T-helper 1 cell treated with Interleukin-12 subunit alpha and Interleukin-12 subunit beta and Interleukin-4 antibody, amounts not matched to agents 30 μg/mL and 1 μg/mL, for 36 hours (primary cell): ENCODE measurements at regions not wholly inside any gene's neighbourhood (a gene's known extent, or its start where the extent isn't known, plus 50 kb on each side); places are given as distances from the start of the nearest gene placed in this dataset.
"Not testable (repeated sequence)": the region's sequence is repeated elsewhere in the genome, so short reads cannot be mapped to it uniquely, and the experiment has no call there.

ENCODE experiments used
- H3K27ac Mint-ChIP-seq: one replicate; pipeline ENCODE4 v1.8.0; 2021; ENCODE audit warnings: mild to moderate bottlenecking, mixed read lengths
- H3K27me3 Mint-ChIP-seq: one replicate; pipeline ENCODE4 v1.8.0; 2021; ENCODE audit warnings: low read depth, mixed read lengths
- H3K36me3 Mint-ChIP-seq: one replicate; pipeline ENCODE4 v1.8.0; 2021; ENCODE audit warnings: low read depth, mixed read lengths
- H3K4me1 Mint-ChIP-seq: one replicate; pipeline ENCODE4 v1.8.0; 2021; ENCODE audit warnings: low read depth, mixed read lengths
- H3K4me3 Mint-ChIP-seq: one replicate; pipeline ENCODE4 v1.8.0; 2021; ENCODE audit warnings: mild to moderate bottlenecking, moderate library complexity, mixed read lengths
- H3K9me3 Mint-ChIP-seq: one replicate; pipeline ENCODE4 v1.8.0; 2021; ENCODE audit warnings: mixed read lengths

DNA sequence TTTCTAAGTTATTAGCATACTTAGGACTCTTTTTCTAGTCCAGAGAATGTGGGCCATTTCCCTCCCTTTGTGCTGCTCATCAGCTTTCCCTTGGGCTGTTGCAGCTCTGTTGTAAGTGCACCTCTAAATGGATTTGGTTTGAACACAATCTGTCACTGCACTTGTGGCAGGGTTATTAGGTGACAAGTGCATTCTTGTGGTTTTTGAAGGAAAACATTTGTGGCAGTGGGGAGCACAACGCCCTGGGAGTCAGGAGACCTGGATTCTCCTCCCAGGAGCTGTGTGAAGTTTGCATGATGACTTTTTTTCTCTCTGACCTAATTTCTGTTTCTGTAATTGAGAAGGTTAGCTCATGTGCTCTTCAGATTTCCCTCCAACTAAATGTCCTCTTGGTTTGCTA, 630.9 kb upstream of the FAM98A start:
- Mint-ChIP-seq H3K4me3 (no peak overlapping the region), H3K4me1 (no peaks in the 10 kb centered on the region), H3K27me3 (no peaks in the 10 kb centered on the region), H3K27ac (no peak overlapping the region), H3K9me3 (no peaks in the 10 kb centered on the region), H3K36me3 (no peaks in the 10 kb centered on the region)

GRCh38 chr2:34215174-34215573, 616.1 kb upstream of the FAM98A start:
- Mint-ChIP-seq H3K27ac (no peak overlapping the region), H3K4me1 (no peaks in the 10 kb centered on the region), H3K36me3 (no peaks in the 10 kb centered on the region), H3K27me3 (no peaks in the 10 kb centered on the region), H3K9me3 (peaks cover 22% of the 10 kb centered on the region), H3K4me3 (no peak overlapping the region)

- H3K36me3 Mint-ChIP-seq, H3K27ac Mint-ChIP-seq, H3K4me1 Mint-ChIP-seq, H3K27me3 Mint-ChIP-seq, H3K4me3 Mint-ChIP-seq: not testable (repeated sequence)
- H3K9me3 Mint-ChIP-seq = peaks cover 55% of the 10 kb centered on the region
Measured at GRCh38 chr2:34210382-34210781, 611.3 kb upstream of the FAM98A start.

- no peaks in the 10 kb centered on the region for H3K4me1 Mint-ChIP-seq
Measured at GRCh38 chr2:34204560-34204959, 605.5 kb upstream of the FAM98A start.

GRCh38 chr2:34201099-34201498, 602.0 kb upstream of the FAM98A start:
- Mint-ChIP-seq H3K4me1 (no peaks in the 10 kb centered on the region), H3K9me3 (peaks cover 13% of the 10 kb centered on the region), H3K36me3 (no peaks in the 10 kb centered on the region), H3K4me3 (no peak overlapping the region), H3K27me3 (no peaks in the 10 kb centered on the region), H3K27ac (no peak overlapping the region)

More at GRCh38 chr2:34204560-34204959, 605.5 kb upstream of the FAM98A start:
- H3K27me3 Mint-ChIP-seq = no peaks in the 10 kb centered on the region
- H3K9me3 Mint-ChIP-seq = peaks cover 31% of the 10 kb centered on the region
- no peaks in the 10 kb centered on the region for H3K36me3 Mint-ChIP-seq
- no peak overlapping the region for H3K4me3 Mint-ChIP-seq
- no peak overlapping the region for H3K27ac Mint-ChIP-seq

GRCh38 chr2:34199971-34200370, 600.9 kb upstream of the FAM98A start:
- H3K4me1 Mint-ChIP-seq = no peaks in the 10 kb centered on the region
- H3K9me3 Mint-ChIP-seq = peaks cover 5% of the 10 kb centered on the region
- H3K36me3 Mint-ChIP-seq = no peaks in the 10 kb centered on the region
- no peak overlapping the region for H3K4me3 Mint-ChIP-seq
- H3K27me3 Mint-ChIP-seq = no peaks in the 10 kb centered on the region
- H3K27ac Mint-ChIP-seq = no peak overlapping the region

DNA sequence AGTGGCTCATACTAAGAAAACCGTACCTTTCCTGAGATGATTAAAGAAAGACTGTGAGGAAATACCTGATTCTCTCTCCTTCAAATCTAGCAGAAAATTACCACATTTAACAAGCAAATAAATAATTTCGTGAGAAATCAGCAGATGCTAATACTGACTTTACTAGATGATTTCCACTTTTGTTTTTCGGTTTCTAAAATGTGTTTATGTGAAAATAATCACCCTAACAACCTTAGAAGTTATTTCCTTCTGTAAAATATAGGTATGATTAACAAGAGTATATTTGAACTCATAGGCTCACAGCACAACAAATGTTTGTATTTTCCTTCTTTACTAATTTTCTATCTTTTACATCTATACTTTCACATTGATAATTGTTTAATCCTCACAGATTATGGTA, 594.1 kb upstream of the FAM98A start:
- no peaks in the 10 kb centered on the region for H3K4me1 Mint-ChIP-seq

DNA sequence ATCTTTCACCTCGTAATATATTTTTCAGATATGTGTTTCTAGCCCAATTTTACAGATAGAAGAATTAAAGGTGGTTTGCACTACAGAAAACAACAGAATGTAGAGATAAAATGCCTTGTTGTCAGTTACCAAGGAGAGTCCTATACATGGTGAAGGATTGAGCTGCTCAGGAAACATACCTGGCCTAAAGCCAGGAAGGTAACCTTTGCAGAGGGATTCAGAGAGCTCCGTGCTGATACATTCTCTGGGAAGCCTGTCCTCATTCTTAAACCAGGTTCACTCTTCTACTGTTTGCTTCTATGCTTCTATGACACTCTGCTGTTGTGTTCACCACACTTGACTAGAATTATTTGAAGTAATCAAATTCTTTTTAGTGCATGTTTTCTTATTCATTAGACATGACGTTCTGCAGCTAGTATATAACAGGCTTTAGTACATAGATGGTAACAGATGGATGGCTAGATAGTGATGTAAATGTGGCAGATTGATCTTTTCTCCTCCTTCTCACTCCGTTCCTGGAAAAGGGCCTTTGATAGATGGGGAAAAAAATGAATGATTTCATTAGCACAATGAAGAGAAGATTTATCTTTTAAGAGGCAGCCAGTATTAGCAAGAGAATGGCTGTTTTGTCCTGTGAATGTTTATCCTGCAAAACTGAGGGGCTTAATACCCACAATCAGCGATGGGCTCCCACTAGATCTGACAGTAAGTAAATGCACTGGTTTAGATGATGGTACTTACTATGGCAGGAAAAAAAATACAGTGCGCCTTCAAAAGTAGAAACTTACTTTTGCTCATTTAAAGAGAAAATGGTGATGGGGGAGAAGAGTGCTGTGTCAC, 589.6 kb upstream of the FAM98A start:
- no peaks in the 10 kb centered on the region for H3K9me3 Mint-ChIP-seq
- H3K27ac Mint-ChIP-seq = no peak overlapping the region

More for the DNA sequence above, 594.1 kb upstream of the FAM98A start:
- Mint-ChIP-seq H3K36me3 (no peaks in the 10 kb centered on the region), H3K9me3 (peaks cover 3% of the 10 kb centered on the region), H3K4me3 (no peak overlapping the region), H3K27me3 (no peaks in the 10 kb centered on the region), H3K27ac (no peak overlapping the region)

GRCh38 chr2:34179511-34179910, 580.4 kb upstream of the FAM98A start:
- H3K27ac Mint-ChIP-seq = no peak overlapping the region
- peaks cover 3% of the 10 kb centered on the region for H3K9me3 Mint-ChIP-seq
- H3K4me1 Mint-ChIP-seq = no peaks in the 10 kb centered on the region
- no peaks in the 10 kb centered on the region for H3K36me3 Mint-ChIP-seq
- H3K27me3 Mint-ChIP-seq = no peaks in the 10 kb centered on the region
- H3K4me3 Mint-ChIP-seq = no peak overlapping the region

More for the DNA sequence above, 589.6 kb upstream of the FAM98A start:
- Mint-ChIP-seq H3K4me3 (no peak overlapping the region), H3K36me3 (no peaks in the 10 kb centered on the region), H3K27me3 (no peaks in the 10 kb centered on the region), H3K4me1 (no peaks in the 10 kb centered on the region)

DNA sequence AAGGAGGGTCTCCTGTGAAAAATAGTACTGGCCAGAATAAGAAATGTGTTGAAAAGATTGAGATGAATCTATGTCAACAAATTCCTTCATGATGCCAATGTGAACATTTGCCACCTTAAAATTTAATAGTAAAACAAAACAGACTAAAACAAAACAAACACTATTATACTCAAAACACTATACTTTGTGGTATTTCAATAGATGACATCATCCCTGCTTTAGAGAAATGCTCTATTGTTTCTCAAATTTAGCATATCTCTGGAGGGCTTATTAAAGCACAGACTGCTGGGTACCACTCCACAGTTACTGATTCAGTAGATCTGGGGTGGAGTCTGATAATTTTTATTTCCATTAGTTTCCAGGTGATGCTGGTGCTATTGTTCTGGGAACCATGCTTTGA, 579.4 kb upstream of the FAM98A start:
- Mint-ChIP-seq H3K27ac (no peak overlapping the region), H3K36me3 (no peaks in the 10 kb centered on the region), H3K4me1 (no peaks in the 10 kb centered on the region), H3K9me3 (peaks cover 3% of the 10 kb centered on the region), H3K4me3 (no peak overlapping the region), H3K27me3 (no peaks in the 10 kb centered on the region)

DNA sequence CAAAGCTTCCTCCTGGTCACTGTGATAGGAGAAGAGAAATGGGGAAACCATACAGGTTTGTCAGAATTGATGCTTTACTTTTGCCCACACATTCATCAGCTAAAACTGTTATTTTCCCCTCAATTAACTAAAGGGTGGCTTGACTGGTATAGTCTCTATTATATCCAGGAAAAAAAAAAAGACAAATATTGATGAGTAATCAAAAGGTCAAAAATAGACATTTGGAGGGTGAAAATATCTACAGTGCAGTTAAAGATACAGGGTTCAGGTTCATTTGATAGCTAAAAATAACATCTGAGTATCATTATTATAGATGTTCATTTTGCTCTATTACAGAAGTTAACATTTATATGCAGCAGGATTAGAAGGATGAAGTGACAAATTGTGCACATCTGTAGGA, 577.6 kb upstream of the FAM98A start:
- Mint-ChIP-seq H3K4me3 (no peak overlapping the region), H3K27ac (no peak overlapping the region), H3K4me1 (no peaks in the 10 kb centered on the region), H3K36me3 (no peaks in the 10 kb centered on the region), H3K9me3 (peaks cover under 1% of the 10 kb centered on the region), H3K27me3 (no peaks in the 10 kb centered on the region)

DNA sequence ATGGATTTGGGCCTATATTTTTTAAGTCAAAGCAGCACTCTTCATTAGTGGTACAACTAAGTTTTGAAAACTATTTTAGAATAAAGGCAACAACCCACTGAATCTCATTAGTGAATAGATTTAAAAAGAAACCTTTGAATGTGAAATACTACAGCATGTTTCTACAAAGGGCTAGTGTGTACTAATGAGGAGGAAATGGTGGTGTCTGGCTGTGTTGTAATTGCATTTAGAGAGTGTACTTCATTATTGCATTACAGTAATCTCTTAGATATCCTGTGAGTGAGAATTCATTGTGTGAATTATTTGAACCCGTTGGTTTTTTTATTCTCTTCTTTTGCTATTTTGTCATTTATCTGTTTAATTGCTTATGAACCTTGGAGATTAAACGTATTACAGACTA, 575.4 kb upstream of the FAM98A start:
- Mint-ChIP-seq H3K9me3 (no peaks in the 10 kb centered on the region), H3K4me3 (no peak overlapping the region), H3K27ac (no peak overlapping the region), H3K4me1 (no peaks in the 10 kb centered on the region), H3K36me3 (no peaks in the 10 kb centered on the region), H3K27me3 (no peaks in the 10 kb centered on the region)

DNA sequence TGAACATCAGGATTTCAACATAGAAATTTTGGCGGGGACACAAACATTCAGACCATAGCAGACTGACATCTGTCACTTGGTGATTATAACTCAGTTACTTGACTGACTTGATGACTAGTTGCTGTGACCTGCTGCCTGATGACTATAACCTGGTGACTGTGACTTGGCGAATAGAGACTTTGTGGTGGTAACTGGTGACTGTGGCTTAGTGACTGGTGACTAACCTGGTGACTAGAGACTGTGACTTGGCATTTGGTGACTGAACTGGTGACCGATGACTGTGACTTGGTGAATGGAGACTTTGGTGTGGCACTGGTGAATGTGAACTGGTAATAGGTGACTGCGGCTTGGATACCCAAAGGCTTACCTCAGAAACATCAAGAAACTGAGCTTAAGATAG, 563.1 kb upstream of the FAM98A start:
- no peaks in the 10 kb centered on the region for H3K4me1 Mint-ChIP-seq
- H3K27ac Mint-ChIP-seq = no peak overlapping the region
- no peaks in the 10 kb centered on the region for H3K27me3 Mint-ChIP-seq
- H3K4me3 Mint-ChIP-seq = no peak overlapping the region
- no peaks in the 10 kb centered on the region for H3K9me3 Mint-ChIP-seq
- H3K36me3 Mint-ChIP-seq = no peaks in the 10 kb centered on the region

GRCh38 chr2:34161549-34161948, 562.5 kb upstream of the FAM98A start:
- no peaks in the 10 kb centered on the region for H3K9me3 Mint-ChIP-seq
- no peaks in the 10 kb centered on the region for H3K36me3 Mint-ChIP-seq
- no peaks in the 10 kb centered on the region for H3K27me3 Mint-ChIP-seq
- no peaks in the 10 kb centered on the region for H3K4me1 Mint-ChIP-seq
- H3K27ac Mint-ChIP-seq = no peak overlapping the region
- H3K4me3 Mint-ChIP-seq = no peak overlapping the region

GRCh38 chr2:34159901-34160300, 560.8 kb upstream of the FAM98A start:
- H3K36me3 Mint-ChIP-seq = no peaks in the 10 kb centered on the region

More at GRCh38 chr2:34159901-34160300, 560.8 kb upstream of the FAM98A start:
- no peaks in the 10 kb centered on the region for H3K27me3 Mint-ChIP-seq
- H3K27ac Mint-ChIP-seq = no peak overlapping the region
- no peaks in the 10 kb centered on the region for H3K4me1 Mint-ChIP-seq
- H3K9me3 Mint-ChIP-seq = no peaks in the 10 kb centered on the region
- H3K4me3 Mint-ChIP-seq = no peak overlapping the region
